Activated CD4-positive, CD25-positive, alpha-beta regulatory T cell treated with anti-CD3 and anti-CD28 coated beads, Interleukin-2, amount 50 U/mL, for 72 hours (primary cell): ENCODE measurements at regions not wholly inside any gene's neighbourhood (a gene's known extent, or its start where the extent isn't known, plus 50 kb on each side); places are given as distances from the start of the nearest gene placed in this dataset.
"Not testable (repeated sequence)": the region's sequence is repeated elsewhere in the genome, so short reads cannot be mapped to it uniquely, and the experiment has no call there.

Experiments
- DNase-seq: peaks from one replicate; pipeline ENCODE4 v3.0.0; 2021

DNA sequence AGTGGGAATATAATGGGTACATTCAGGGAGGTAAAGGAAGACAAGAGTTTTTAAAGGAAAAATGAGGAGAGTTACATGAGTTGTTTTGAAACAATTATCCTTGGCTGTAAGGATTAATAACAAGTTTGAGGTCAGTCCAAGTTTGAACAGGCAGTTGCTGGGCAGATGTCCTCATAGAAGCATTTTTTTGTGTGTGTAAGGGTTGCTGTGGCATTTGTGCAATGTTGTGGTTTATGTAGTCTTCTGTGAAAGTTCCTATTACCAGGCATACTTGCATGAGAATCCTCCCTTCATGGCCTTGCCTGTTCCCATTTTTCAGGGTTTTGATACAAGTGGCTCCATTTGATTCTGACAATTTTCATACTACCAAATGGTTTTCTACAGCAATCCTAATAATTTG lies 400.2 kb downstream of the KCNA4 start:
- DNase-seq, result no peak

DNA sequence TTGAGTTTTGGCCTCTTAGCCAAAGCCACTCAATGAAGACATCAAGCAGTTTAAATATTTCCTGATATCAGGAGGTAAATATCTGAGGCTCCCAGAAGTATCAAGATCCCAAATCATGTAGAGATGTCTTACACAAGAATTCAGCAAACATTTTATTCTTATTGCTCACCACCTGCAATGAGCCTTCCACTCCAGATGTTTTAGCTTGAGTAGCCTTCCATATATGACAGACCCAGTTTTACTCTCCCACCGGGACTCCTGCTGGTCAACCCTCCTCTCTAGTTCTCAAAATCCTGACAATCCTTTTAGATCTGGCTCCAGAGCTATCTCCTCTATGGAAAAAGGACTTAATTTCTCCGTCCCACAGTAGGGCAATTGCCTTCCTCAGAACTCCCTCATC lies 404.4 kb downstream of the KCNA4 start:
- no peak for DNase-seq

DNA sequence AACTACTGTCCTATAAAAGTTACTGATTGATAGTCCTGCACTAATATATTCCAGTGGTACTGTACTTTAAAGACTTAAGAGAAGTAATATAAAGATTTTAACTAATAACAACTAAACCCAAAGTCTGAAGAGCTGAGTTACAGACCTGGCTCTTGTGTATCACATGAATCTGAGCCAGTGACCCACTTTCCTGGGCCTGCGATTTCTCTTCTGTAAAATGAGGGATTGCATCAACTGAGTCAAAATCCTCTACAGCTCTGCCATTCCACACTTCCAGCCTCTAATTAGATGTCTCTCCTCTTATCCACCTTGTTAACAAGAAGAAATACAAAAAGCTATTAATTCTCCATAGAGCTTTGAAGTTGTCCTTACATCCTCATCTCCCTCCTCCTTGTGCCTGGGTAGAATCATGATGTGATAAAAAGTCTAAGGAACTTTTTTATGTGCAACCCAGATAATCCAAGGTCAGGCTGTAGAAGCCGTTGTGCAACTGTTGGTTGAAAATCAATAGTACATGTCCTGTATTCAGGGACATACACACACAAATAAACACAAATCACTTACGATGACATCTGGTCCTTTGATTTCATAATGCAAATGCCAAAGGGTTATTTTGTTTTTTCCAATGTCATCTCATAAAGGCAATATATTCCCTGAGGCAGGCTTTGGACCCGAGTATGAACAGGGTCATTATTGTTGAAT lies 410.3 kb downstream of the KCNA4 start:
- DNase-seq, result no peak

DNA sequence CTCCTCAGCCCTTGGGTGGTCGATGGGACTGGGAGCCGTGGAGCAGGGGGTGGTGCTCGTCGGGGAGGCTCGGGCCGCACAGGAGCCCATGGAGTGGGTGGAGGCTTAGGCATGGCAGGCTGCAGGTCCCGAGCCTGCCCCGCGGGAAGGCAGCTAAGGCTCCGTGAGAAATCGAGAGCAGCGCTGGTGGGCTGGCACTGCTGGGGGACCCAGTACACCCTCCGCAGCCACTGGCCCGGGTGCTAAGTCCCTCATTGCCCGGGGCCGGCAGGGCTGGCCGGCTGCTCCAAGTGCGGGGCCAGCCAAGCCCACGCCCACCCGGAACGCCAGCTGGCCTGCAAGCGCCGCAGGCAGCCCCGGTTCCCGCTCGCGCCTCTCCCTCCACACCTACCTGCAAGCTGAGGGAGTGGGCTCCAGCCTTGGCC lies 416.7 kb downstream of the KCNA4 start:
- not testable (repeated sequence) for DNase-seq

DNA sequence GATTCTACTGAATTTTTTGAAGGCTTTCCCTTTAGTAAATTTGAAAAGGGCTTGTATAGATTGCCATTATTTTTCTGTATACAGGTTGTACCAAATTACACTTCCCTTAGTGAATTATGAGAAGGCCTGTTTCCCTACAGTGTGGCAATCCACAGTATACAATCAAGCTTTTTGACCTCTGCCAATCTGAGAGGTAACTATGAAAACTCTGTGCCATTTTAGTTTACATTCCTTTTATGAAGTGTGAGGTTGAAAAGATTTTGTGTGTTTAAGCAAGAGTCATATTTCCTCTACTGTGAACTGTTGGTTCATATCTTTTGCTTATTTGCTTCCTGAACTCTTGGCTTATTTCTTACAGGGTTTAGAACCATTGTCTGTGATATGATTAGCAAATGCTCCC lies 432.5 kb downstream of the KCNA4 start:
- no peak for DNase-seq

DNA sequence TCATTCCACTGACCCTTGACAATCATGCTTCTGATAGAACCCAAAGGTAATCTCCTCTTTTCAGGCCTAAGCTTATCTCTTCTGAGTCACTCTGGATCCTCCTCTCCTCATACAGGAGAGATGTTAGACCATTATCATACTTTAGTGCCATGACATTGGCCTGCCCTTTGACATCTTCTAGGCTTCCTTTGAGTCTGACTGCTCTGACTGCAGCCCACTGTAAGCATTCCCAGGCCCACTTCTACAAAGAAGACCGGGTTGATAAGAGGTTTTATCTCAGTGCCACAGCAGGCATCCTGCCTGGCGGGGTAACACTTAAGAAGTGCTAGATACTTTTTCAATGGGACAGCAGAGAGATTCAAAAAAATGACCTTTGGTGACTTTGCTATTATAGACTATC lies 438.0 kb downstream of the KCNA4 start:
- no peak for DNase-seq

DNA sequence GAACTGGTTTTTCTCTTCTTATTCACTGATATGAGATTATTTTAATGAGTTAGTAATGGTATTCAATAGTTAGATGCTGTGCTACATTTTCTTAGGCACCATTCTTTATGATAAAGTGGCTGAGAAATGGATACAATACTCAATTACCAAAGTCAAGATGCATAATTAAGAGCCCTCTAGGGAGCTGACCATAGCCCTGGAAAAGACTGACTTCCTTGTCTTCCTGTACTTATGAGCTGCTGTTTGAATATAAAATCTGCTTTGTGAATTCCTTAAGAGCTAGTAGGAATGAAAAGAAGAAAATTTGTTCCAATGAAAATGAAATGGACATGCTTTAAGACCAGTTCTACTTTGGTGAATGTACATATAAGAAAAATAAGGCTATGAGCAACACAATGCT lies 452.3 kb downstream of the KCNA4 start:
- DNase-seq, result no peak

DNA sequence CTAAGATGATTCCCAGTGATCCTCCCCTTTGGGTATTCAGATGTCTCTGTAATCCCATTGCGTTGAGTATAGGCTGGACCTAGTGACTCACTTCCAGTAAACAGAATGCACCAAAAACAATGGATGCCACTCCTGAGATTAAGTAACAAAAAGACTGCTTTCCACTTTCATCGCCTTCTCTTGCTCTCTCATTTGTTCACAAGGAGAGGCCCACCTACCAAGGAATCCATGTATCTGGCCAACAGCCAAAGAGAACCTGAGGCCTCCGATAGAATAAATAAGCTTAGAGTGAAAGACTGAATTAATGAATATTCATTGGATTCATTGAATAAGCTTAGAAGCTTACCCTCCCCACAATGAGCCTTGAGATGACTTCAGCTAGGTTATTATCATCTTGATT lies 454.6 kb downstream of the KCNA4 start:
- DNase-seq, result no peak

DNA sequence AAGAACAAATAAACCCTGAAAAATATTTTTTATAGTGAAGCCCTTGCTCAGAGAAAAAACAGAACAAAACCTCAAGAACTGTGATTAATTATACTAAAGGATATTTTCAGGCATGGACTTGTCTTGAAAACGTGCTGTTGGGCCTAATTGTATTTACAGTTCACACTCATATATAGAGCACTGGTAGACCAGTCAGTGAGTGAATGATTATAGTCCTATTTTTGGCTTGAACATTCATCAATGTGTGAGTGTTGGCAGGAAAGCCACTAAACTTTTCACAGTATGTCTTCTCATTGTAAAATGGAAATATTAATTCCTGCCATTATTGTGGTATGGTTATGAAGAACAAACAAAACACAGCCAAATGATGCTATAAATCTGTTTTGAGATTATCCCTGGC lies 462.8 kb downstream of the KCNA4 start:
- DNase-seq, result no peak

DNA sequence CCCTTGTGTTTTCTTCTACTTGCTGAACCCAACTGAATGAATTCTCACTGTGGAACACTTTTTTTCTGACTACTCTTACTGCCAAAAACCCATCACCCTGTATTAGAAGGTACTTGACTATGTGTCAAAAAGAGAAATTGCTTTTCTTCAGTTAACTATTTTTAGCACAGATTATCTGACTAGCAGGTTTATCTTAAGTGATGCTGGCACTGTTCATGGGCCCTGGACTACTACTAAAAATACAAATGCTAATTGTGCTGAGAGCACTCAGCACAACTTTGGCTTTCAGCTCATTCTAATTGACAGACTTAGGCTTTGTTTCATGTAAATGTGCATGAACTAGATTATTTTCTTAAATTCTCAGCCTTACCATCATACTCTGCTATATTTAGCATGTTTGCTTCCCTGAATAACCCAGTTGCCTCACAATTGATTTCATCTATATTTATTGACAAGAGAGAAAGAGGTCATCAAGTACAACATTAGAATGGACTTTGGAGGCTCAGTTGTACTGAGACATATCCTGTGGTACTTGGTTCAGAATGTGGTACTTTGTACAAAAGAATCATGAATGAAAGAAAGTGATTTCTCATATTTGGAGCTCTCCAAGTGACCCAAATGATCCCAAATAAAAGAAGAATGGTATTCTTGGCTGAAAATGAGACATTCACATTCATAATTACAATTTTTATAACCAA lies 478.3 kb downstream of the KCNA4 start:
- no peak for DNase-seq

DNA sequence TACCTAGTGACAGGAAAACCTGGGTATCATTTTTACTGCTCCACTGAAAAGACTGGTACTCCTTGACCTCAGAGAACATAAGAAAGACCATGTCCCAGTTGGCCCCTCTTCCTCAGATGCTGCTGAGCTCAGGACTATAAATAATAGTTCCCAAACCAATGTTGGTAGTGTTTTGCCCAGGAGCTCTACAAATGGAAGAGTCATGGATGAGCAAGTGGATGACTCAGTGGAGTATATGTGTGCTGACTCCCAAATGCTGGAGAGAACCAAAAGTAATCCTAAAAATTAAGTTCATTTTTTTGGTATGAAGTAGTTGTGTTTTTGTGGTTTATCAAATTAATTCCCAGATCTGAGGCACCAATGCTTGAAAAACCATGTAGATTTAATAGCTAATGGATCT lies 482.0 kb downstream of the KCNA4 start:
- DNase-seq, result no peak

DNA sequence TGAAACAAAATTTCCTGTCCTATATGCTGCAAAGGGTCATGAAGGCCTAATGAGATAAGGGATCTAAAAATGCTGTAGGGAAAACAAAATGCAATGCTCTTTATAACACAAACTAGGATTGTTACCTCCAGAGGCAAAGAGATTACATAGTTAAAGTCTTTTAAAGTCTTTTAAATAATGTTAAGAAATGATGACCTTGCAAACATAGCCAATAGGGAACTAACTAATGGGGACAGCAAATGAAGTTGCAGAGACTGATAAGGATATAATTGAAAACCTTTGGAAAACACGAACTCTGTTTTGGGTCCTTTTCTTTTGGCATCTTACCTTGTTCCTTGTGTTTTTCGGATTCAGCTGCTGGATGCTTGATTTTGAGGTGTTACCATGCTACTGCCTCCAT lies 485.9 kb downstream of the KCNA4 start:
- DNase-seq, result no peak

DNA sequence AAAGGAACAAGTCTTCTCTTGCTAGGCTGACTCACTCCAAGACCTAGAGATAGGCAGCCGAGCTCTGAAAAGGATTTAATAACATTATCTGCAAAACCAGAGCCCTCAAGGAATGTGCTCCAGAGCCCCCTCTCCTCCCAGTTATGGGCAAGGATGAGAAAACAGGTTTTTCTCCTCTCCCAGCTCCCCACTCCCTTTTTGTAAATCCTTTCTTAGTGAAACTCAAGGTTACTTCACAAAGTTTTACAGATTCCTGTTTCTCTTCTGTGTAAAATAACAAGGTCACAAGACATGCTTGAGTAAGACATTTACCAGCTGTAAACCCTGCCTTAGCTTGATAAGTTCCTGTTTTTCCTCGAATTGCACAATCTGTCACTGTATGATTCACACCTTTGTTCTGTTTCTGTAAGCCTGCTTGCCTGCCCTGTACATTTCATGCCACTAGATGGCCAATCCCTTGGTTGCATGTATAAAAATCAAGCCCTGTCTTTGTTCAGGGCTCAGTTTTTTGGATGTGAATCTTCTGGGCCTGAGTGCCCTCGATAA lies 489.4 kb downstream of the KCNA4 start:
- no peak for DNase-seq

DNA sequence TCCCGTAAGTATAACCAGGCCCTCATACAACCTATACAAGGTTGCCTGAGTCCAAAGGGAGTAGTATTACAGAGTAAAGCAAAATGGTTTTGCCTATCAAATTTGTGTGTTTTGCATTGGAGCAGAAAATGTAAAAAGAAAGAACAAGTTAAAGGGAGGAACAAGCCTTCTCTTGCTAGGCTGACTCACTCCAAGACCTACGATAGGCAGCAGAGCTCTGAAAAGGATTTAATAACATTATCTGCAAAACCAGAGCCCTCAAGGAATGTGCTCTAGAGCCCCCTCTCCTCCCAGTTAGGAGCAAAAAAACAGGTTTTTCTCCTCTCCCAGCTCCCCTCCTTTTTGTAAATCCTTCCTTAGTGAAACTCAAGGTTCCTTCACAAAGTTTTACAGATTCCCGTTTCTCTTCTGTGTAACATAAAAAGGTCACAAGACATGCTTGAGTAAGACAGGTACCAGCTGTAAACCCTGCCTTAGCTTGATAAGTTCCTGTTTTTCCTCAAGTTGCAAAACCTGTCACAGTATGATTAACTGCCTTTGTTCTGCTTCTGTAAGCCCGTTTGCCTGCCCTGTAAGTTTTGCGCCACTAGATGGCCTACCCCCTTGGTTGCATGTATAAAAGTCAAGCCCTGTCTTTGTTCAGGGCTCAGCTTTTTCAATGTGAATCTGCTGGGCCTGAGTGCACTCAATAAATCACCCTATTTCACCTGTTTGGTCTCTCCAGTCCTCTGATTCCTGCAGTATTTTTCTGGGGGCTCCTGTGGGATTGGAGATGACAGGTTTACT lies 498.2 kb downstream of the KCNA4 start:
- no peak for DNase-seq

DNA sequence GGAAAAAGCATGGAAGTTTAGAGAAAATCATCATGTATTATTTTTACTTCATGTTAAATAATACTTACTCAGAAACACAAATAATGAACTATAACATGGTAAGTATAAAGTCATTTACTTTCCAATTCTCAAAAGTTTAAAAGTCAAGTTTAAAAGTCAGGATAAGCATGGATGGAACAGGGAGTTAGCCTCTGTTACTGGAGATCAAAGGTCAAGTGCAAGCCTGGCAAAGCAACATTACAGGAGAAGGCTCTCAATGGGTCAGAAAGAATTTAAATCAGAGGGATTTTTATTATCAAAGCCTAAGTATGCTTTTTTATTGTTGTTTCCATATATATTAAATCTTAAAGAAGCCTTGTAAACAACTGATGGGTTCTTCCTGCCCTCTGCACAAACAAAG lies 505.4 kb downstream of the KCNA4 start:
- DNase-seq, result no peak

DNA sequence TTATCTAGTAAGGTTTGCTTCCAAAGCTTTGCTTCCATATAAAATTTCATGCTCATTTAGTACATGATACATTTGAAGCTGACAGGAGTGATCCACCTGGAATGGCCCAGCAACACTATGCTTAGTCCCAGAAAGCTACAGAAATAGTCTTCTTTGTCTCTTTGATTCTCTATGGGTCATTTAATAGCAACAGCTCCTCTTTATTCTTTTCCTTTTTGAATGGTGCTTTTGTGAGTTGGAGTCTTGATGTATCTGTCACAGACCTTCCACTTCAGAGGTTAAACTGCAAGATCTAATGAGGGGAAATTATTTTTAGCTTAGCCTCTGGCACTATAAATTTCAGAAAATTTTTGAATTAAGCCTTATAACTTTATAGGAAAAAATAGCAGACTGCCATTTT lies 509.5 kb downstream of the KCNA4 start:
- DNase-seq, result no peak

DNA sequence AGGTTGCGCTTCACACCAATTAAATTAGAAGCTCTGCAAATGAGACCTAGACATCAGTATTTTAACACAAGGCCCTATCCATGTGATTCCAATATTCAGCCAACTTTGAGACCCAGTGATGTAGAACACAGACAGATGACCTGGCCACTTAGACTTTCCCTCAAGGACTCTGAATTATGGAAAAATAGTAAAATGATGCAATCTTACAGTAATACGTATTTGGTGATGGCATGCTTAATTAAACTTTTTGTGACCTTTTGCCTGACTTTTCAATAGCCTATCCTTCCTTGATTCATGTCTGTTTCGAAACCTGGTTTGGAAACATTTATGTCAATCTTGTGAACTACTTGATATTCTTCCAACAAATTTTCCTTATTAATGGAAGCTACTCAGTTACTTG lies 521.2 kb downstream of the KCNA4 start:
- no peak for DNase-seq

DNA sequence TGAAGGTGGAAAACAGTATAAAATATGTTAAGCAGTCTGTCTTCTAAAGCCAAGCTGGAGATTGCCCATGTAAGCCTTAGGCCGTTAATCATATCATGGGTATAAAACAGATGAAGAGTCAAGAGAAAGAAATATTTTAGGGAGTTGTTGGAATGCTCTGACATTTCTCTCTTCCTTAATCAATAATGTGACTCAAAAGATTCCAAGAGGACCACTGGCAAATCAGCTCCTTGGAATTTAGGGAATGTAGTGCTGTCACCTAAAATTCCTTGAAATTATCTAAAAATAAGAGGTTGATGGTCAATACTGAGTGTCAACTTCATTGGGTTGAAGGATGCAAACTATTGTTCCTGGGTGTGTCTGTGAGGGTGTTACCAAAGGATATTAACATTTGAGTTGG lies 525.9 kb downstream of the KCNA4 start:
- no peak for DNase-seq

DNA sequence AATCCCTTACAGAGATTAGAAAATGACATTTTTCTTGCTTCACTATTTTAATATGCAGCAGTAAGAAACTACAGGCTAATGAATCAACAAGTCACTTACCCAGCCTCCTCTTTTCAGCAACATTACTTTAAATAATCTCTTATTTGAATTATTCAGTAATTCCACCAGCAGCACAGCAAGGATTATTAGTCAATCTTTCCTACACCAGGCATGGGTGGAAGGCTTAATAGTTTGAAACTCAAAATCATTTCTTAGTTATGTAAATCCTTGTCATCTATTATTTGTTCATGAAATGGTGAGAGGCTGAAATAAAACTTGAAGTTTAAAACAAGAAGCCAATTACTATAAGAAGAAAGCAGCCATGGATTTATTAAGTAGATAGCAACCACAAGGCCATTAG lies 530.5 kb downstream of the KCNA4 start:
- DNase-seq, result no peak

DNA sequence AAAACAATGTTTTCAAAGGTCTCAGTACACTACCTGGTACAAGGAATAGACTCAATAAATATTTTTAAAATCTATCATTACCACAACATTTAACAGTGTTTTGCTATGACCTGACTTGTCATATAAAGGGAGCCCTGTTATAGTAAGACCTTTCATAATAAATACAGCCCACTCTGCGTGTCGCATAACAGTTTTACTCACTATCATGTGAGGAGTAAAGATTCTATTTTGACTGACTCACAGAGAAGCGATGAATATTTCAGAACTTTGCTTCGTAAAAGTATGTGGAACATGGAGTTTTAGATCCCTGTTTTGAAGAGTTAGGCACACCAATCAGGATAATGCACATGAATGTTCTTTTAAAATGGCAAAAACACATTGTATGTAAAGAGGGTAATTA lies 531.2 kb downstream of the KCNA4 start:
- no peak for DNase-seq

DNA sequence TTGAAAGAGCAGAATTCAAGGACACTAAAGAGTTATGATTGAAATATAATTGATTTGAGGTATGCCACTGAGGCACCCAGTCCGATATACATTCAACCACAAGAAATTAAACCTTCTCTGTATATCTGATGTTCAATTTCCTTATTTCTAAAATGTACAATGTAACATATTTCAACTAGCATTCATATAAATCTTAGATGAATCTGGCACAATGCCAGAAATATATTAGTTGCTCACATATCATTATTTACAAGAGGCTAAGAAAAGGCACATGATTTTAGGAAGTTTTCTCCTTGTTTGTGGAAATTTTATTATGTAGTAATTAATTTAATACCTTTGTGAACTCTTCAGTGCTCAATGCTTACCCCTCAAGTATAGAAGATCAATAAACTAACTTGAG lies 532.3 kb downstream of the KCNA4 start:
- no peak for DNase-seq

DNA sequence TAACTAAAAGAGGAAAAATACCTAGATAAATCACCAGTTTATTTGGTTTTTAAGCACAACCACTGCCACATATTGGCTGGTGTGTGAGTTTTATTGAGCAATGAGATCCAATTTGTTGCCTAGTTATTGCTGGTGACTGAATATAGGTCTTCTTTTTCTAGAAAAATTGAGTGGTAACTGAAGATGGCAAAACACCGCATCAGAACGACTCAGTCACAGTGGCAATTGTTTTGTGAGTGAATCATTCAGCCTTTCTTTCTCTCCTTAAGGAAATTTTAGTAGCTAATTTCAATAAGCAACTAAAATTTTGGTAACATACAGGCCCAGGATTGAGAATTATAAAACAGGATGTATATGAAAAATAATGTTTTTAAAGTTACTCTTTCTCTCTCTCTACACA lies 533.0 kb downstream of the KCNA4 start:
- DNase-seq, result no peak

DNA sequence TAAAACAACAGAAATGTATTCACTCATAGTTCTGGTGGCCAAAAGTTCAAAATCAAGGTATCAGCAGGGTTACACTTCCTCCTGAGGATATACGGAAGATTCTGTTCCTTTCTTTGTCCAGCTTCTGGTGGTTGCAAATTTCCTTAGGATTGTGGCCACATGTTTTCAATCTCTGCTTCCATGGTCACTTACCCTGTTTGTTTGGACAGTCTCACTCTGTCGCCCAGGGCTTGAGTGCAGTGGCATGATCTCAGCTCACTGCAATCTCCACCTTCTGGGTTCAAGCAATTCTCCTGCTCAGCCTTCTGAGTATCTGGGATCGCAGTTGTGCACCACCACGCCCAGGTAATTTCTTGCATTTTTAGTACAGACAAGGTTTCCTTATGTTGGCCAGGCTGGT lies 534.3 kb downstream of the KCNA4 start:
- no peak for DNase-seq

DNA sequence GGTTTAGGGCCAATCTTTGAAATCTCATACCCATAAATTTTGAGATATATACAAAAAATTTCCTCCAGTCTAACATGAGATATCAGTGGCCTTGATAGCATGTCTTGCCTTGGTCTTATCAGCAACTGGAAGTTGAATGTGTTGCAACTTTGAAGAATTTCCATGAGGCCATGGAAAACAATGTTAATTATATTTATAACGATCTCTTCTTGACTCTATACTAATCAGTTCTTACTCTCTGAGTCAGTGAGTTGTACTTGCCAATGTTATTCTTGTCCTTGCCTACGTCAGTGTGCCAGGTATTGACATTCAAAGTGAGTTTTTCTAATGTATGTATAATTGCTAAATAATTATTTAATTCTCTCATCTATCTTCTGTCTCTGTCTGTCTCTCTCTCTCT lies 535.1 kb downstream of the KCNA4 start:
- DNase-seq, result no peak
